Fibroblast of skin of scalp (primary cell): ENCODE measurements at regions not wholly inside any gene's neighbourhood (a gene's known extent, or its start where the extent isn't known, plus 50 kb on each side); places are given as distances from the start of the nearest gene placed in this dataset.

Experiments used
- DNase-seq: peaks from one replicate; pipeline ENCODE4 v3.0.0-alpha.2; 2013

DNA sequence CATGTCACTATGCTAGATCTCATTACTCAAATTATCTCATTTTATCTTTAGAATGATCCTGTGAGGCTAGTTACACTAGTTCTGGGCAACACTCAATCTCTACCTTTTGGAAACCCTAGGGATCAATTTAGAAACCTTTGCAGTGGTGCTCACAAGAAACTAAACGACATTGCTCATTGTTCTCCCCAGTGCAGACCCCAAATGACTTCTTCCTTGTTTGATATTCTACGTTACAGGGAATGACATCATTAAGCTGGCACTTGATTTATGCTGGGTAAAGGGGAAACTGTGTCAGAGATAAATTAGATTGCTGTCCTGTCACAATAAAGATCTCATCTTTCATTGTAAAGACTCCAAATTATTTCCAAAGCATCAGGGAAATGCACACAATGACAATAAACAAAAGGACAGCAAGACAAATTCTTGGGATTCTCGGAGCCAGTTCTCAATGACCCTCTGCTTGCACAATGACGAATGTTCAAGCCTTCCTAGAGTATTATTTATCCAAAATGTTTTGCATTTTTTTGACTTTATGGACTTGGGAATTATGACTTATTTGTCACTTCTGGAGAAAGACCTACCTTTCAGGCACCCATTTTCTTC, 1121.8 kb upstream of the TENM4 start:
- DNase-seq: no peak

DNA sequence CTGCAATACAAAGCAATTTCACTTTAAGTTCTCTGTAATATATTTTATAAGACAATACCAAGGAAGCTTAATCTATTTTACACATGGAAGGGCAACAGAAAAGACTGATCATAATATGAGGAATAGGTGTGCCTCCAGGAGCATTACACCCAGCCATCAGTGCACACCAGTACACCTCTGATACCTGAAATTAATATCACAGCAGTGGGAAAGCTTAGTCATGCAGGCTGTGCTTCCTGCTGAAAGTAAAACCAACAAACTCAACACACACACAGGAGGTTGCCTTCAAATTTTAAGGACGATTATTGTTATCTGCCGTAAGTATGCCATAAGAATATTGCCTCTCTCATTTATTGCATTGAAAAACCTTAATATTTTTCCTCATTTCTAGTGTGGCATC, 1119.1 kb upstream of the TENM4 start:
- DNase-seq: no peak

DNA sequence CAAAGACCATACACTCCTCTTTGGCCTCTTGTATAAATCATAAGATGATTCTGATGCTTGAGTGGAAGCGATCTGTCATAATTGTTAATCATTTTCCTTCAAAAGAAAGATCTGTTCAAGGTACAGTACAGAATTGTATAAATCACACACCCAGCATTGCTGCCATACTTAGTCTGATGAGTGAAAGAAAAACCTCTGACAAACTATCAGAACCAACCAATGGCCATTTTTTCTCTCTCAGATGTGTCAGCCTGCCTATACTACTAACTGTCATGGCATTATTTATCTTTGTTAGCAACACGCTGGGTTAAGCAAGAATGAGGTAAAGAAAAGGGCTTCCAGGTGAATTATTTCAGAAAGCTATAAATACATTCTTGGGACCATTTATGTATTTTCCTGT, 1112.7 kb upstream of the TENM4 start:
- no peak for DNase-seq

DNA sequence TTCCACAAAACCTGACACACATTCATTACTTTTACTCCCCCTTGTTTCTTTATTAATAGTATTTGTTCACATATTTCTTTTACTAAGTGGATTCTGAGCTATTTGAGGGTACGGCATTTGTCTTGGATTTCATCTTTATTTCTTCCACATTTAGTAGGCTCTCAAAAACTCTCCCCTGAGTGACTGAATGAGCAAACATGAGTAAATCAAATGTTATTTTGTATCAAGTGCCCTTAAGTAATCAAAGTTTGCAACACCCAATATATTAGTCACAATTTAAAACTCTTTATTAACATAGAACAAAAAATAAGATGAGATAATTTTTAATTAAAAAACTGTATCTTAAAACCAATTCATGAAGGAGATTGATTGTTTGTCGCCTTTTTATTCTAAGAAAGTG, 1101.9 kb upstream of the TENM4 start:
- no peak for DNase-seq

DNA sequence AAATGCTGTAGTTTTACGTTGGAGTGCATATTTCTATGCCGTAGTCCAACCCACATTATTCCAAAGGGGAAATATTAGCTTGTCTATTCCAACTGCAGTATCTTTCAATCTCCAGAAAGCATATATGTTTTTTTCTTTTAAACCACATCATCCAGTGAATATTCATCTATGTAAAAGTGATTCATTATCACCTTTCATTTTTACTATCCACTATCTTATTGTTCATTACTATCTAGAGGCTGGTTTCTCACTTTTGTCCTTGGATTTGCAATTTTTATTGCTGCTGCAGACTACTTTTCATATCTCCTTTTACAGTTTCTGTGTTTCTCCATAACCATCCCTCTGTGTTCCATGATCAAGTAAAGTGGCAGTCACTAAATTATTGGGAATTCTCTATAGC, 1097.2 kb upstream of the TENM4 start:
- no peak for DNase-seq

DNA sequence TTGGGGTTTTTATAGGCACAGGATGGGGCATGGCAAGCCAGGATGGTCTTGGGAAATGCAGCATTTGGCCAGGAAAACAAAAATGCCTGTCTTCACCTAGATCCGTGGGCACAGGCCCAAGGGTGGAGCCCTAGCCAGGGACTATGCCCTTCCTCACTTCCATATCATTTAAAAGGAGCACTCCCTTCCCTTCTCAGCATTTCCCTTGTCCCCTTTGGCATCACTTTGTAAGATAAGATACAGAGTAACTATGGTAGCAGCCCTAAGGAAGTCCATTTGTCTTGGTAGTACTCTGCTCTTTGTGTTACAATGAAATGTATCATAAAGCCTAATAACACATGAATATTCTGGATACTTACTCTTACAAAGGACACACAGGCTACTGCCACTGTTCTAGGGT, 1092.6 kb upstream of the TENM4 start:
- no peak for DNase-seq

DNA sequence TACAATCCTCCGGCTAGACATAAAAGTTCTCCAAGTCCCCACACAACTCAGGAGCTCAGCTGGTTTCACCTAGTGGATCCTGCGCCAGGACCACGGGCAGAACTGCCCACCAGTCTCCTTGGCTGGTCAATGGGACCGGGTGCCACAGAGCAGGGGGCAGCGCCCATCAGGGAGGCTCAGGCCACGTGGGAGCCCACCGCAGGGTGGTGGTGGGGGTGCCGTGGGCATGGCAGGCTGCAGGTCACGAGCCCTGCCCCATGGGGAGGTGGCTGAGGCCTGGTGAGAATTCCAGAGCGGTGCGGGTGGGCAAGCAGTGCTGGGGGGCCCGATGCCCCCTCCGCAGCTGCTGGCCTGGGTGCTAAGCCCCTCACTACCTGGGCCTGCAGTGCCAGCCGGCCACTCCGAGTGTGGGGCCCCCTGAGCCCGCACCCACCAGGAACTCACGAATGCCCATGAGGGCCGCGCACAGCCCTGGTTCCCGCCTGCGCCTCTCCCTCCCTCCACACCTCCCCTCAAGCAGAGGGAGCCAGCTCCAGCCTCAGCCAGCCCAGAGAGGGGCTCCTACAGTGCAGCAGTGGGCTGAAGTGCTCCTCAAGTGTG, 1091.9 kb upstream of the TENM4 start:
- no peak for DNase-seq

DNA sequence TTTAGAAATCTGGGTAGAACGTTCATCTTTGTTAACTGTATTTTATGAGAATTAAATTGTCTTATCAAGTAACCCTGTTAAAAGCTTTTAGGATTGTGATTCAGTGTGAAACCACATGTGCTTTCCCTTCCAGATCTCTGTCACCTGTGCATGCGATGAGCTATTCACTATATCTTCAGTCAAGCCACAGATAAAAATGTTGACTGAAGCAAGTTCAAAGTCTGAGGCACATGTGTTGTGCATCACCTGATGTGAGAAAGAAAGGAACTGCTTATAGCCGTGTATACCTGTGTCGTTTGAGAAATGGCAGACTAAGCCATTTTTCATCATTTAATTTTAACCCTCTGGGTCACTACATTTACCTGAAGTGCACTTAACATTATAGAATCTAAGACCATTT, 1088.9 kb upstream of the TENM4 start:
- DNase-seq: no peak

DNA sequence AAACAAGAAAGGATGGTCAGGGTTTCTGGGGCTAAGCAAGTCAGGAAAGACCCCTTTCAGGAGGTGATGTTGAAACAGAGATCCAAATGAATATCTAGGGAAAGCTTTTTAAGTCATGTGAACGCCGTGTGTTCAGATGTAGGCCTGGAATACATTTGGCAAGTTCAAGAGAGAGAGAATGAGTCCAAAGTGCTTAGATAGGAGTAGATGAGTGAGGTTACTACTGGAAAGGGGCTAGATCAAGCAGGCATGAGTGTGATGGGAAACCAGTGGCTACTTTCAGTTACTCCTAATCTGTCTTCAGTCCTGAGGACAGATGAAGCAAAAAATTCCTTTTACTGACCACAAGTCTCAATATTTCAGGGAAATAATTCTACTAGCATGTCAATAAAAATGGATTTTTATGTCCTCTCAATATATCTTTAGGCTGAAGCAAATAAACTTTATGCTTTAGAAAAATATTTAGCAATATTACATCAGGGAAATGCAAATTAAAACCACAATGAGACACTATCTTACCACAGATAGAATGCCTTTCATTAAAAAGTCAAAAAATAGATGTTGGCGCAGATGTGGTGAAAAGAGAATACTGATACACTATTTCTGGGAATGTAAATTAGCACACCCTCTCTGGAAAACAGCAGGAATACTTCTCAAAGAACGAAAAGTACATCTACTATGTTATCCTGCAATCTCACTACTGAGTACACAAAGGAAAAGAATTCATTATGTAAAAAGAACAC, 1085.0 kb upstream of the TENM4 start:
- no peak for DNase-seq

DNA sequence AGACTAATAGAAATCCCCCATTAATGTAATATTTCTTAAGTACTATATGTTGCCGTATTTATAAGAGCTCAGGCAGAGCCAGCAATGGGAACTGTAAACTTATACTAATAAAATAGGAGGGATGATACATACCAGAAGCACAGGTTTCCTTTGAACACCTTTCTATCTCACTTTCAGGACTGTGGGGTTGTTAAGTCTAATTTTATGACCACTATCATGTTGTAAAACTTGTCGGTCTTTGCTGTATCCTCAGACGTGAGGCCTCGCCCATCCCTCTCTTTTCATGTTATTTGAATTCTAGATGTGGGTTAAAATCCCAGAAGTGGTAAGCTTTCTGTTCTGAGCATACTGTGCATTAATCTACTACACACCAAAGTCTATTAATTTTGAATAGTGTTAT, 1083.5 kb upstream of the TENM4 start:
- DNase-seq: no peak

DNA sequence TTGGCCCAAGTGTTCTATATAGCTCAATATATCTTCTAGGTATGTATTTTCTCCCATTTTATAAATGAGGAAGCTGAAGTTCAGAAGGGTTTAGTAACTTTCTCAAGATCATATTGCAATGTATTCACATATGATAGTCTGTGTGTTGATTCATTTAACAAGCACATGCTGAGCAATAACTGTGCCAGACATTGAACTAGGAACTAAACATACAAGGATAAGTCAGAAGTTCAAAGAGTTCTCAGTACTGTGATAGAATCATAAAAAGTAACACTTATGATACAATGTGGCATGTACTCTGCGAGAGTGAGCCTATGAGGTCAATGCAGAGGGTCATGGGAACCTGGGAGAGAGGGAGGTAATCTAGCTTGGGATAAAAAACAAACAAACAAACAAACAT, 1082.2 kb upstream of the TENM4 start:
- no peak for DNase-seq

DNA sequence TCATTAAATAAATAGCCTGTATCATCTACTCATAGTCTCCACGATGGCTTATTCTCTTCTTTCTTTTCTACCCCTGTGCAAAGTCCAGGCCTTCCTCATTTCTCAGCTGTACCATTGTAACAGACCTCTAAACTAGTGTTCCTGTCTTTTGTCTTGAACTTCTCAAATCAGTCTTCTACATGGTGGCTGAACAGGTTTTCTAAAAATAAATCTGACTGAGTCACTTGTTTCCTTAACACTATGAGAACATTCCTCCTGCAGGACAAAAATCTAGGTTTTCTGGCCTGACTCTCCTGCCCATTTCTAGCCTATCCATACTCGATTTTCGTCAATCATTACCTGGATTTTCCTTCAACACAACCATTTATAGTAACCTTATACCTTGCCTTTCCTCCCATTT, 1080.8 kb upstream of the TENM4 start:
- DNase-seq: no peak

DNA sequence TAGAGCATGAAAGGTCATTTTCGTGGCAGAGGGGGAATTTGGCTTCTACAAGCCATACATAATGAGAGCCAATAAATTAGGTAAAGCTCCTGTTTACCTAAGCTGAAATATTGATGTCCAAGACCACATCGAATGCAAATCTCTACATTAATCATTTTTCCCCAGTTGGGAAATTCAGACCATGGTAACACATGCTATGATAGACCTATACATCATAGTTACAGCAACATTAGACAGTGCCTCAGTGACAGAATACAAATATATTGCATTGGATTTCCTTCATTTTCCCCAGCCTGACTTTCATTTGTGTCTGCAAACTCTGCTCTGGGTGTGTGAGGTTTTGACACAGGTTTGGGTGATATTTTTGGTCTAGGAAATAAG, 1079.7 kb upstream of the TENM4 start:
- no peak for DNase-seq

DNA sequence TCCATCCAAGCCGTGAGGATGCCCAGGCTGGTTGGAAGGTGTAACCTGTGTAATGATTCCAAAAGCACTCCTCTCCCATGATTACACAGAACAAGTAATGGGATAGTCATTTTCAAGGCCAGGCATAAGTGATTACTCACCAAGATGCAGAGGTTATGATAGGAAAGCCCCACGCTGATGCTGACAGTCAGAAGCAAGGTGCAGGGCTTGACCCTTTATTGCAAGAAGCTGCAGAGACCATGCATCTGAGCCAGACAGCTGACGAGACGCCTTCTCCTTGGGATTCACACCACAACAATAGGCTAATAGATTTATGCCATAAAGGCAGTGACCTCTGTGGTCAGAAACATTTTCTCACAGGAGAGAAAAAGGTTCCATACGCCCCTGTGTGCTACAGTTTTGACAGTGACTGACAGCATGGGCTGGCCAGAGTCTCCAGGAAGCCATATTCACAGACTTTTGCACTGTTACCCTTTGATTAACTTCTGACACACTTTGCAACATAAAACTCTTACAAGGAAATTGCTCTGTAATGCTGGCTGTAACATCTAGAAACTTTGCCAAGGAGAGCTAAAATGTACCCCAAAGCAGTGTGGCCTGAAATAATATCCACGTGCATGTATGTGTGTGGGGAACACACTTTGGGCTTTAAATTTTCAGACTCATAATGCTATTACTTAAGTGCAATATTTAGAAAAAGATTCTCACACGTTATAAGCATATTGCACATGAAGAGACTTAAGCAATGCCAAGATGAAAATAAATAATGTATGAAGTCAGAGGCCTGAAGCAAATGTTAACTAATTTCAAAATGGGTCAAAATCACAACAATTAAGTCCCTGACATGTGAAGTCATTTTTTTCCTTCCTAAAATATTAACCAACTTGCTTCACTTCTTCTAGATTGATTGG, 1079.0 kb upstream of the TENM4 start:
- no peak for DNase-seq

DNA sequence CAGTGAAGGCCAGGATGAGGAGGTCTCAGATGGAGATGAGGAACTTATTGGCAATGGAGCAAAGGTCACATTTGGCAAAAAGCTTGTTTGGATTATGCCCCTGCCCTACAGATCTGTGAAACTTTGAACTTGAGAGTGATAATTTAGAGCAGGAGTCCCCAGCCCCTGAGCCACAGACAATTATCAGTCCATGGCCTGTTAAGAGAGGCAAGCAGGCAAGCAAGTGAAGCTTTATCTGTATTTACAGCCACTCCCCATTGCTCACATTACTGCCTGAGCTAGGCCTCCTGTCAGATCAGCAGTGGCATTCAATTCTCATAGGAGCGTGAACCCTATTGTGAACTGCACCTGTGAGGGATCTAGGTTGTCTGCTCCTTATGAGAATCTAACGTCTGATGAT, 1076.9 kb upstream of the TENM4 start:
- DNase-seq: no peak

DNA sequence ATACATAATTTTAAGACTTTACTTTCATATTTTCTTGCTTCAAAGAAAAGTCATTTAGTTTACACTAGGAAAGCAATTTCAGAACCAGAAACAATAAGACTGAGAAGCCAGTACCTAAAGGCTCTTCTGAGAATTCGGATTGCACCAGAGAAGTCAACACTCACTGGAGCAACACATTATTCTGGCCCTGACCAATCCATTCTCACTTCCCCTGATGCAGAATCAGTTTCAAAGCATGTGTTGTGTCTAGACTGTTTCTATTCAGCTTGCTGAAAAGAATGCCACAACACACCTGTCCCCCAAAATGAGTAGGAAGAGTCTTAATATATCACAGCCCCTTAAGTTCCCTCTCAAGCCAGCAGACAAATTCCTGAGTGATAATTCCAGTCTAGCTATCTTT, 1074.3 kb upstream of the TENM4 start:
- DNase-seq: no peak

DNA sequence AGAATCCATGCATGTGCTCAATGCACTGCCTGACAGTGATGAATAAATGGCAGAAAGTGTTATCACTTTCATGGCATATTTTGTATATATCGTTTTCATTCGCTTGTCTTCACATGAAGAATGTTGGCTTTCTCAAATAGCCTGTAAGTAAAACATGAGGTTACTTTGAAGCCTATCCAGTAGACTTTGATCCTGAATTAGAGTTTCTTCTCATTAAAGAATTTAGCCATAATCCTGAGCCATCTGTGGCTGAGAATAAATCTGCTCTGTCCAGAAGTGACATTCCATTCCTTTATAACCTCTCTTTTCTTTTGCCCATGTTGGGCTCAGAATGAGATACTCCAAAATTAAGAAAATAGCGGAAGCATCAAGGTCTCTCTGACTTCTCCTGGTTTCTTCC, 1071.7 kb upstream of the TENM4 start:
- no peak for DNase-seq

DNA sequence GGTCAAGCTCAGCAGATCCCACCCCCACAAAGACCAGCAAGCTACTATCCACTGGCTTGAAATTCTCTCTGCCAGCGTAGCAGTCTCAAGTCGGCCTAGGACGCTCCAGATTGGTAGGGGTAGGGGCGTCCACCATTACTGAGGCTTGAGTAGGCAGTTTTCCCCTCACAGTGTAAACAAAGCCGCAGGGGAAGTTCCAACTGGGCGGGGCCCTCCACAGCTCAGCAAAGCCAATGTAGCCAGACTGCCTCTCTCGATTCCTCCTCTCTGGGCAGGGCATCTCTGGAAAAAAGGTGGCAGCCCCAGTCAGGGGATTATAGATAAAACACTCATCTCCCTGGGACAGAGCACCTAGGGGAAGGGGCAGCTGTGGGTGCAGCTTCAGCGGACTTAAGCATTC, 1064.9 kb upstream of the TENM4 start:
- DNase-seq: no peak

DNA sequence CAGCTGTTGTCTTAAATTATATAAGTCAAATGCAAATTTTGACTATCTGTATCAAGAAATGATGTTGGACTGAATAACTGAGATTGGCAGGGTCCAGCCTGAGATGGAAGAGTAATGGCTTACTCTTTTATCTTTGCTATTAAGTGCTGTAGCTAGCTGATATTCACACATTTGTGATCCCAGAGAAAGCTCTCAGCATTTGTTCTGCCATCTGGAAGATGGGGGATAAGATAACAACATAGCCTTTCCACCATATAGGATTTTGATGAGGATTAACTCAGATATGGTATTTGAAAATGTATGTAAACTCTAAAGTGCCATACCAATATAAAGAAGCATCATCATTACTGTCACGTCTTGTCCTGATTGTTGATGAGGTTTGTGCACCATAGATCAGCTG, 1063.2 kb upstream of the TENM4 start:
- no peak for DNase-seq

DNA sequence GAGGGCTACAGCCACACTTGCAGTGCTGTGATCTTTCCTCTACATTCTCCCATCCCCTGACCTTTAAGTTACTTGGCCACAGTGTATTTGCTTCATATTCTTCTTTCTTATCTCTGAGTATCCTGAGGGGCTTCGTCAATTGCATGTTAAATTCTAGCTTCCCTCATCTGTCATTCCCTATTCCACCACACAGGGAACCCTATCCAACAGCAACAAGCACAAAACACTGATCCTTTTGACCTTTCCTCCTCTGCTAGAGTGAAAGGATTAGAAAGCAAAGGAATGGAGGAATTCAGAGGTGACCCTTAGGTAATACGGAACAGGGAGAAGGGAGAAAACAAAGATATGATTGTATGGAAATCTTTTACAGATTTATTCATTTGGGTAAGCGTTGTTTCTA, 1061.7 kb upstream of the TENM4 start:
- no peak for DNase-seq

DNA sequence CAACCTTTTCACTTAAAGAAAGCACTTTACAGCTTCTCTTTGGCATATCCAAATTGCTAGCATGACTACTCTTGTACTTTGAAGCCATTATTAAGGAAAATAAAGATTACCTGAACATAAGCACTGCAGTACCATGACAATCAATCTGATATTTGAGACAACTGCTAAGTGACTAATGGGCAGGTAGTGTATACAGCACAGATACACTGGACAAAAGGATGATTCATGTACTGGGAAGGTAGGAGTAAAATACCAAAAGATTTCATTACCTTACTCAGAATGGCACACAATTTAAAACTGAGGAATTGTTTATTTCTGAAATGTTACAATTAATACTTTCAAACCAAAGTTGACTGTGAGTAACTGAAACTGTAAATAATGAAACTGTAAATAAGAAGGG, 1054.3 kb upstream of the TENM4 start:
- no peak for DNase-seq

DNA sequence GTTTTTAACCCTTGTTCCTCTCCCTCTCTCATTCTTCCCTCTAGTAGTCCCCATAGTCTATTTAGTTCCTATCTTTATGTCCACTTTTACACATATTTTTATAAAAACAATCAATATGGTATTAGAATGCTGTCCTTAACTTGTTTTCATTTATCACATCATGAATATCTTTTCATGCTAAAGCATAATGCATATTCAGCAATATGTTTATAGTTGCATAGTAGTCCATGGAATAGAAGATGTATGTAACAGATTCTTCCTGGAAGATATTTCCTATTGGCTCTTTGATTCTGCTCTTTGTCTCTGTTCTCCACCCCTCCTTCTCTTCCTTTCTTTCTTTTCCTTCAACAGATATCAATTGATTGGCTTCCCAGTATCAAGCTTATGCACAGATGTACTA, 1047.1 kb upstream of the TENM4 start:
- DNase-seq: no peak

DNA sequence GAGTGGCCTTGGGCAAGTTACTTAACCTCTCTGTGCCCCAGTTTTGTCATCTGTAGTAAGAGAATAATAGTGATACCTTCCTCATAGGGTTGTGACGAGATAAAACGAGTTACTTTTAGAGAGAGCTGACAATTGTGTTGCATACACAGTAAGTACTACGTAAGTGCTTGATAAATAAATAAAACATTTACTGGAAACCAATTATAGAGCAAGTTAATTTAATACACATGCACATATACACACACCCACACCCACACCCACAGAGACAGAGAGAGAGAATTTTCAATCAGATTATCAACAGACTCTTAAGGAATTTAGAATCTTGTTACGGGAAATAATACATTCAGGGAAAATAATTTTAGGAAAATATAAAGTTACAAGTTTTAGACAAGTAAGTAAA, 1045.8 kb upstream of the TENM4 start:
- DNase-seq: no peak

DNA sequence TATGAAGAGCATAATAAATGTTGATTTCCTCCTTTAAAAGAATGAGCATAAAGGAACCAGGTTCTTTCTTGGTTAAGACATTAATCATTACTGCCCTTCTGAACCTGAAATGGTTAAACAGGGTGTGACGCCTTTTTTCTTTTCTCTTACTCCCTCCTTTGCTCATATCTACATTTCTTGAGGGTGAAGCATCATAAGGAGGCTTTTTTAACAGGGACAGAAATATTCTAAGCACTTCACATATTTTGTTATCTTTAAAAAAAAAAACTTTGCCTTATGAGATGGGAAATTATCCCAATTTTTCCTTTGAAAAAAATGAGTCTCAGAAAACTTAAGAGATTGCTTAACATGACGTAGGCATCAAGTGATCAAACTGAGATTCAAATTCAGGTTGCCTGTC, 1036.3 kb upstream of the TENM4 start:
- DNase-seq: no peak
